Fibroblast of the aortic adventitia (primary cell): ENCODE measurements at regions not wholly inside any gene's neighbourhood (a gene's known extent, or its start where the extent isn't known, plus 50 kb on each side); places are given as distances from the start of the nearest gene placed in this dataset.

ENCODE experiments used
- DNase-seq: peaks from one replicate; pipeline ENCODE4 v3.0.0-alpha.2; 2010; ENCODE audit warnings: low read depth
- H3K4me3 ChIP-seq: 2 replicates; pipeline ENCODE4 v1.5.1; 2011; ENCODE audit warnings: low read depth, mild to moderate bottlenecking, control low read depth, low read length, moderate library complexity
- TF ChIP-seq, protein P1 (sequence below): IDR thresholded peaks from 2 replicates; pipeline ENCODE4 v1.5.1; 2011; ENCODE audit warnings: mild to moderate bottlenecking, low read length, control low read depth, inconsistent platforms; ENCODE audit not compliant: insufficient read depth

DNA sequence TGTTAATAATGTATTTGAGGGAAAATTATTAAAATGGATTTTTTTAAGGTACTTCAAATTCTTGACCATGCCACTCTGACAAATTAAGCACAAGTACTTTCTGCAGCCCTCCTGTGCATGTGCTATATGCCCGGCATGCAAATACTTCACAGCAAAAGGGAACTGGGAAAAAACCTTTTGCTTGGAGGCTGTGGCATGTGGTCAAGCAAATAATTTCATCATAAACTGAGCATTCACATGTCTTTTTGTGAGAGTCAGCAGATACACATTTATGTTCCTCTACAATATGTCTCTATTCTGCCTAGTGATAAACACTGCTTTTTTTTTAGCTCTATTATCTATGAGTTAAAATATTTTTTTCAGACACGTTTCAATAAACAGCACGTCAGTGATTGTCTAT, 53.7 kb upstream of the SEMA3A start:
- TF ChIP-seq, protein P1, sequence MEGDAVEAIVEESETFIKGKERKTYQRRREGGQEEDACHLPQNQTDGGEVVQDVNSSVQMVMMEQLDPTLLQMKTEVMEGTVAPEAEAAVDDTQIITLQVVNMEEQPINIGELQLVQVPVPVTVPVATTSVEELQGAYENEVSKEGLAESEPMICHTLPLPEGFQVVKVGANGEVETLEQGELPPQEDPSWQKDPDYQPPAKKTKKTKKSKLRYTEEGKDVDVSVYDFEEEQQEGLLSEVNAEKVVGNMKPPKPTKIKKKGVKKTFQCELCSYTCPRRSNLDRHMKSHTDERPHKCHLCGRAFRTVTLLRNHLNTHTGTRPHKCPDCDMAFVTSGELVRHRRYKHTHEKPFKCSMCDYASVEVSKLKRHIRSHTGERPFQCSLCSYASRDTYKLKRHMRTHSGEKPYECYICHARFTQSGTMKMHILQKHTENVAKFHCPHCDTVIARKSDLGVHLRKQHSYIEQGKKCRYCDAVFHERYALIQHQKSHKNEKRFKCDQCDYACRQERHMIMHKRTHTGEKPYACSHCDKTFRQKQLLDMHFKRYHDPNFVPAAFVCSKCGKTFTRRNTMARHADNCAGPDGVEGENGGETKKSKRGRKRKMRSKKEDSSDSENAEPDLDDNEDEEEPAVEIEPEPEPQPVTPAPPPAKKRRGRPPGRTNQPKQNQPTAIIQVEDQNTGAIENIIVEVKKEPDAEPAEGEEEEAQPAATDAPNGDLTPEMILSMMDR, result no peak
- no peak overlapping the region for H3K4me3 ChIP-seq
- peak; percentile 41 for DNase-seq

DNA sequence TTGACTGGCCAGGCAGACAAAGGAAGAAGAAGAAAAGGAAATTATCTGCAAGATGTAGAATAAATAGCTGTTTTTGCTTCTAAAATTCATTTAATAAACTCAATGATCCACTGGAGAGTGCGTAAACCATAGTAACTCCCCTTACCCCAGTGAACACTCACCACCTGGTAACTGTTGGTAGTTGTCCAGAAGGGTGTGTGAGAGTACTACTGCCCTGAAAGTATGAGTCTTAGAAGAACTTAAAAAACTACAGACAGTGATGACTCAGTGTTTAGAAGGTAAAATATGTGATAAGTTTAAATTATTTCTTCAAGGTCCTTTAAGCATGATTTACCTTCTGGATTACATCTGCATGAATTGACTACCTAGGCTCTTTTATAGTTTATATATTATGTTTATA, 53.0 kb upstream of the SEMA3A start:
- H3K4me3 ChIP-seq, result no peak overlapping the region
- TF ChIP-seq, protein P1, result peak; percentile 18
- DNase-seq, result peak; percentile 62

DNA sequence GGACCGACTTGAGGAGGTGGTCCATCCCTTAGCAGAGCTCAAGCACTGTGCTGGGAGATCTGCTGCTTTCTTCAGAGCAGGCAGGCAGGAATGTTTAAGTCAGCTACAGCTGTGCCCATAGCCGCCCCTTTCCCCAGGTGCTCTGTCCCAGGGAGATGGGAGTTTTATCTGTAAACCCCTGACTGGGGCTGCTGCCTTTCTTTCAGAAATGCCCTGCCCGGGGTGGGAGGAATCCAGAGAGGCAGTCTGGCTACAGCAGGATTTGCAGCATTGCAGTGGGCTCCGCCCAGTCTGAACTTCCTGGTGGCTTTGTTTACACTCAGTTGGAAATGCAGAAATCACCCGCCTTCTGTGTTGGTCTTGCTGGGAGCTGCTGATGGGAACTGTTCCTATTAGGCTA, 51.2 kb upstream of the SEMA3A start:
- H3K4me3 ChIP-seq, result no peak overlapping the region
- no peak for DNase-seq
- TF ChIP-seq, protein P1, result no peak
